SJCRH30 (cell line): ENCODE measurements at regions not wholly inside any gene's neighbourhood (a gene's known extent, or its start where the extent isn't known, plus 50 kb on each side); places are given as distances from the start of the nearest gene placed in this dataset.

ENCODE experiments used
- DNase-seq, 2 experiments: peaks; one replicate each; pipeline ENCODE4 v3.0.0-alpha.2; 2015 to 2020
- H3K27ac ChIP-seq: fragments of 250-450 bp; sonication (Bioruptor Pico); 2 replicates; pipeline ENCODE4 v1.5.1; 2020; ENCODE audit warnings: mild to moderate bottlenecking, moderate library complexity
- H3K27me3 ChIP-seq: fragments of 250-450 bp; sonication (Bioruptor Pico); 2 replicates; pipeline ENCODE4 v1.5.1; 2020; ENCODE audit warnings: mild to moderate bottlenecking, moderate library complexity
- H3K36me3 ChIP-seq: fragments of 250-450 bp; sonication (Bioruptor Pico); 2 replicates; pipeline ENCODE4 v1.5.1; 2020; ENCODE audit warnings: mild to moderate bottlenecking, moderate library complexity
- H3K4me1 ChIP-seq: fragments of 250-450 bp; sonication (Bioruptor Pico); 2 replicates; pipeline ENCODE4 v1.5.1; 2020; ENCODE audit warnings: mild to moderate bottlenecking, moderate library complexity
- H3K4me3 ChIP-seq: fragments of 250-450 bp; sonication (Bioruptor Pico); 2 replicates; pipeline ENCODE4 v1.5.1; 2020; ENCODE audit warnings: mild to moderate bottlenecking, moderate library complexity
- H3K9me3 ChIP-seq: fragments of 250-450 bp; sonication (Bioruptor Pico); replicated peaks from 2 replicates; pipeline ENCODE4 v1.5.1; 2020; ENCODE audit warnings: mild to moderate bottlenecking, moderate library complexity

- DNase-seq, result no peak
- Histone ChIP-seq H3K9me3 (no peaks in the 10 kb centered on the region; the same call in 1 of the 2 replicates), H3K27me3 (no peaks in the 10 kb centered on the region), H3K4me3 (no peak overlapping the region), H3K36me3 (no peaks in the 10 kb centered on the region), H3K27ac (no peak overlapping the region), H3K4me1 (peaks cover 6% of the 10 kb centered on the region; the same call in 1 of the 2 replicates)
Observed at GRCh38 chr5:96562614-96563013, 99.6 kb upstream of the CAST start.

GRCh38 chr5:96563816-96564215, 98.4 kb upstream of the CAST start:
- no peak overlapping the region for H3K27ac ChIP-seq

DNA sequence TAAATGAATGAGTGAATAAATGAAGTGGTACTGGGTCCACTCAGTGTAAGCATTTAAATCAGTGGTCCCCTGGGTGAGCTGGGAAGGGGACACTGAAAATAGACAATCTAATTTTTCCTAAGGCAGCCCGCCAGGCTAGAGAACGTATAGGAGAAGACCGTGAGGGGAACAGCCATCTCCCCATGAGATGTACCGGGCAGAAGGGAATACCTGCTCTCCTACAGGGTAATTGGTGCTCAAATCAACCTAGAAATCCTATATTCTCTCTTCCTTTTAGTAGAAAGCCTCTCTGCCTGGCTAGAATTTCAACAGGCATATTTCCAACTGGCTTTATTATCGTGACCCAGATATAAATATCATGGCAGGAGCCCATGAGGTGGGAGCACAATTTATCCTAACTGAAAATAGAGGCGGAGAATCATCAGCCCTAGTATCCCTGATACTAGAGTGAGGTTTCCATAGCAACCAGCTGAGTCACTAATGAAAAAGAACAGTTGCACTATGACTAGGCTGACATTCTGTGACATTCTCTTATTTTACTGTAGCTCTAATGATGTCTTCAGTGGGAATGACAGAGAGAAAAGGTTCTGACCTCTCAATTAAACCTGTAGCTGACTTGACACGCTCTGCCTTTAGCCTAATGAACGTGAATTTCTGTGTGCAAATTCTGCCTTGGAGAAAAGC, 96.5 kb upstream of the CAST start:
- peaks cover 6% of the 10 kb centered on the region; the same call in 1 of the 2 replicates for H3K4me1 ChIP-seq
- no peak overlapping the region for H3K4me3 ChIP-seq
- no peaks in the 10 kb centered on the region for H3K27me3 ChIP-seq
- H3K27ac ChIP-seq, result no peak overlapping the region
- DNase-seq, result peak; percentile 7 to 27
- H3K9me3 ChIP-seq, result no peaks in the 10 kb centered on the region; the same call in 1 of the 2 replicates
- no peaks in the 10 kb centered on the region for H3K36me3 ChIP-seq

More at GRCh38 chr5:96563816-96564215, 98.4 kb upstream of the CAST start:
- no peaks in the 10 kb centered on the region; the same call in 1 of the 2 replicates for H3K9me3 ChIP-seq
- no peaks in the 10 kb centered on the region for H3K27me3 ChIP-seq
- H3K4me3 ChIP-seq, result no peak overlapping the region
- H3K36me3 ChIP-seq, result no peaks in the 10 kb centered on the region
- peaks cover 6% of the 10 kb centered on the region; the same call in 1 of the 2 replicates for H3K4me1 ChIP-seq
- DNase-seq, result no peak

GRCh38 chr5:96566833-96567587, 95.2 kb upstream of the CAST start:
- Histone ChIP-seq H3K36me3 (no peaks in the 10 kb centered on the region), H3K4me3 (peak overlapping the region; percentile 17; the same call in 1 of the 2 replicates), H3K27me3 (no peaks in the 10 kb centered on the region), H3K27ac (no peak overlapping the region; the same call in 1 of the 2 replicates), H3K9me3 (no peaks in the 10 kb centered on the region), H3K4me1 (peaks cover 6% of the 10 kb centered on the region; the same call in 1 of the 2 replicates)
- peak; percentile 6 to 15 for DNase-seq

GRCh38 chr5:96569332-96569731, 92.8 kb upstream of the CAST start:
- Histone ChIP-seq H3K4me3 (no peak overlapping the region), H3K27ac (no peak overlapping the region), H3K9me3 (no peaks in the 10 kb centered on the region), H3K36me3 (no peaks in the 10 kb centered on the region), H3K27me3 (no peaks in the 10 kb centered on the region), H3K4me1 (peaks cover 6% of the 10 kb centered on the region; the same call in 1 of the 2 replicates)
- DNase-seq, result peak; percentile 11 to 15

DNA sequence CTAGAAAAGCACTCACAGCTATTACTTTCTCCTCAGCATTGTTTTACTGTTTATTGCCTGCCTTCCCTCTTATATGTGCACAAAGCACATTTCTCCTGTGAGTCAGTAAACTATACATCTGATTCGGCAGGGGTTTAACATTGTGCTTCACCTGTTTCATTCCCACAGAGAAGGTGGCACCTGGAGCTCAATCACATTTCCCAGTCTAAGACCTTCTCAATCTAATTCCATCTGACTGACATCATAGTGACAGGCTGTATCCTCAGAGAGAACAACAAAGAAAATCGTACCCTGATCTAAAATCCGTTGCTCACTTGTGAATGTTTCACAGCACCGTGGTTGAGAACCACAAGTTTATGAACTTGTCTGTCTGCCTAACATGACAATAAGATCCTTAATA, 92.4 kb upstream of the CAST start:
- Histone ChIP-seq H3K27ac (no peak overlapping the region), H3K4me1 (peaks cover 6% of the 10 kb centered on the region; the same call in 1 of the 2 replicates), H3K9me3 (no peaks in the 10 kb centered on the region), H3K27me3 (no peaks in the 10 kb centered on the region), H3K4me3 (no peak overlapping the region), H3K36me3 (no peaks in the 10 kb centered on the region)
- DNase-seq, result no peak

GRCh38 chr5:96572864-96573512, 89.2 kb upstream of the CAST start:
- Histone ChIP-seq H3K36me3 (no peaks in the 10 kb centered on the region), H3K4me3 (no peak overlapping the region), H3K27ac (no peak overlapping the region), H3K9me3 (no peaks in the 10 kb centered on the region), H3K27me3 (no peaks in the 10 kb centered on the region), H3K4me1 (no peaks in the 10 kb centered on the region)
- no peak for DNase-seq

DNA sequence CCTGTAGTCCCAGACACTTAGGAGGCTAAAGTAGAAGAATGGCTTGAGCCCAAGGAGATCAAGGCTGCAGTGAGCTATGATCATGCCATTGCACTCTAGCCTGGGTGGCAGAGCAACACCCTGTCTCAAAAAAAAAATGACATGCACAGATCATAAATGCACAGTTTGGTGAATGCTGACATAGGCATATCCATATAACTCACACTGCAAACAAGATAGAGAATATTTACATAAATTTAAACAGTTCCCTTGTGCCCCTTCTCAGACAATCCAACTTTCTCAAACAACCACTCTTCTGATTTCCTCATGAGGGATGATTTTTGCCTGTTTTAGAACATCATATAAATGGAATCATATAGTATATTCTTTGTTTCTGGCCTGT, 88.7 kb upstream of the CAST start:
- no peak overlapping the region for H3K27ac ChIP-seq
- no peak for DNase-seq

DNA sequence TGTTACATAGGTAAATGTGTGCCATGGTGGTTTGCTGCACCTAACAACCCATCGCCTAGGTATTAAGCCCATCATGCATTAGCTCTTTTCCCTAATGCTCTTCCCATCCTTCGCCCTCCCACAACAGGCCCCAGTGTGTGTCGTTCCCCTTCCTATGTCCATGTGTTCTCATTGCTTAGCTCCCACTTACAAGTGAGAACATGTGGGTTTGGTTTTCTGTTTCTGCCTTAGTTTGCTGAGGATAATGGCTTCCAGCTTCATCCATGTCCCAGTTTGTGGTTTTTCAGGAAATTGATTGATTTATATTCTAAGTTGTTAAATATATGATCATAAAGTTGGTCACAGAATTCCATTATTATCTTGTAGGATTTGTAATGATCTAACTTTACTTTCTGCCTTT, 85.3 kb upstream of the CAST start:
- H3K9me3 ChIP-seq, result no peaks in the 10 kb centered on the region
- H3K27ac ChIP-seq, result no peak overlapping the region
- DNase-seq, result no peak
- no peaks in the 10 kb centered on the region for H3K27me3 ChIP-seq
- no peaks in the 10 kb centered on the region for H3K4me1 ChIP-seq
- no peak overlapping the region for H3K4me3 ChIP-seq
- no peaks in the 10 kb centered on the region for H3K36me3 ChIP-seq

More for the DNA sequence above, 88.7 kb upstream of the CAST start:
- Histone ChIP-seq H3K4me3 (no peak overlapping the region), H3K9me3 (no peaks in the 10 kb centered on the region), H3K4me1 (no peaks in the 10 kb centered on the region), H3K27me3 (no peaks in the 10 kb centered on the region), H3K36me3 (no peaks in the 10 kb centered on the region)

DNA sequence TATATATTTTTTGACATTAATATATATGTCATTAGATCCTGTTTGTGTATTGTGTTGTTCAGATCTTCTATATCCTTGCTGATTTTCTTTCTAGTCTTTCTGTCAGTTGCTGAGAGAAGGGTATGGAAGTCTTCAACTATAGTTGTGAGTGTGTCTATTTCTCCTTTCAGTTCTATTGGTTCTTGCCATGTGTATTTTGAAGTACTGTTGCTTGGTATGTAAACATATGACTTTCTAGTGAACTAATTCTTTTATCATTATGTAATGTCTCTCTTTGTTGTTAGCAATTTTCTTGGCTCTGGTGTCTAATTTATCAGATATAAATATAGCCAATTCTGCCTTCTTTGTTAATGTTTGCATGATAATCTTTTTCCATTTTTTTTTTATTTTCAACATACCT, 84.3 kb upstream of the CAST start:
- DNase-seq, result no peak
- Histone ChIP-seq H3K4me3 (no peak overlapping the region), H3K27ac (no peak overlapping the region), H3K9me3 (no peaks in the 10 kb centered on the region), H3K4me1 (no peaks in the 10 kb centered on the region), H3K36me3 (no peaks in the 10 kb centered on the region), H3K27me3 (no peaks in the 10 kb centered on the region)

DNA sequence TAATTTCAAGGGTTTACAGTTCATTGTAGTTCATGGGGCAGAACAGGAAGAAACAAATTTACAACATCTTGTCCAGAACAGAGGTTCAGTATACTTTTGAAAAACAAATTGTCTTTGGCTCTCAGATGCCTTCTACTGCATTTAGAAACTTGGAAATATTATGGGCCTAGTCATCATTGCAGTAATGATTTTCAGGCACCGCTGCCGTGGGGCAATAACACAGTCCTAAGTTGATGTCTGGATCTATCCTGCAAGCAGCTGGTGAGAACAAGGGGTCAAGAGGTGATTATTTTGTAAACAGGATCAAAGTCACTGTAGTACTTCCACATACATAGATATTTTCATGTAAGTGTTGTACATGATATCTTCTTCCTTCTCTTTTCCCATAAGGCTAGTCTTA, 82.5 kb upstream of the CAST start:
- no peaks in the 10 kb centered on the region for H3K4me1 ChIP-seq
- no peaks in the 10 kb centered on the region for H3K36me3 ChIP-seq
- H3K9me3 ChIP-seq, result no peaks in the 10 kb centered on the region
- no peak overlapping the region for H3K4me3 ChIP-seq
- no peak overlapping the region for H3K27ac ChIP-seq
- no peak for DNase-seq
- no peaks in the 10 kb centered on the region for H3K27me3 ChIP-seq

DNA sequence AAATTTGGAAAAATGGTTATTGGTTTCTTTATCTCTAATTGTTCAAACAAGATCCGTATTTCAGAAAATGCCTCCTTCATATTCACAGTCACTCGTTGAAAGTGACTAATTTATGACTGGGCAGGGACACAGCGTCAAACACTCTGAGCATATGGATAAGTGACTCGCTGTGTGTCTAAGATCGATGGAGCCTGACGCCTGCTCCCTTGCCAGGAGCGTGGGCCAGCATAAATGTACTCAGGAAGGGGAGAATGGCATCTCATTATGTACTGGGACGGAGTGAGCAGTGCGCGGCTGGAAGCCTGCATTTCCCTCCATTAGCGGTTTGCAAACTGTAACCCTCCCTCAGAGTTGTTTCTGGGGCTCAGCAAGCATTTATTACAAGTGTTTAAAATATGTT, 79.8 kb upstream of the CAST start:
- Histone ChIP-seq H3K36me3 (no peaks in the 10 kb centered on the region), H3K9me3 (no peaks in the 10 kb centered on the region), H3K4me3 (no peak overlapping the region), H3K27ac (no peak overlapping the region), H3K27me3 (0 out of 2 replicates have a peak, but pooled peaks cover 5% of the 10 kb centered on the region), H3K4me1 (no peaks in the 10 kb centered on the region)
- no peak for DNase-seq

GRCh38 chr5:96584712-96585111, 77.5 kb upstream of the CAST start:
- H3K4me1 ChIP-seq, result no peaks in the 10 kb centered on the region
- no peaks in the 10 kb centered on the region for H3K36me3 ChIP-seq
- 0 out of 2 replicates have a peak, but pooled peaks cover 5% of the 10 kb centered on the region for H3K27me3 ChIP-seq
- no peak overlapping the region for H3K4me3 ChIP-seq
- no peak overlapping the region for H3K27ac ChIP-seq
- DNase-seq, result no peak
- no peaks in the 10 kb centered on the region for H3K9me3 ChIP-seq

DNA sequence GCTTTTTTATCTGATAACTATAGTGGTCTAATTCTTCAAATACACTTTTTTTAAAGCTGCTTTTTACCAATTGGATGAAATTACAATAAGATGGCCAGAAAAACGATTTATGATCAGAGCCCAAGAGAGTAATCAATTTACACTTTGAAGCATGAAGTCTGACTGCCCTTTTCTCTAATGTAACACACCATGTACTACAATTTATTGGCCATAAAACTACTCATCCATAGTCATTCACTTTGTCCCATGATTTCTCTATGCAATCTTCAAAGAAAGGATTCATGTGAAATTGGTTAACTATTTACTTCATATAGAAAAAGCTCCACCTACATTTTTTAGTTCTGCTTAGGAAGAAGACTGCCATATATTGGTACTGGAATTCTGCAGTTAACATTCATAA, 73.6 kb upstream of the CAST start:
- Histone ChIP-seq H3K27me3 (0 out of 2 replicates have a peak, but pooled peaks cover 5% of the 10 kb centered on the region), H3K4me1 (no peaks in the 10 kb centered on the region), H3K27ac (no peak overlapping the region), H3K4me3 (no peak overlapping the region), H3K9me3 (no peaks in the 10 kb centered on the region), H3K36me3 (no peaks in the 10 kb centered on the region)
- DNase-seq, result no peak

GRCh38 chr5:96590796-96591195, 71.4 kb upstream of the CAST start:
- Histone ChIP-seq H3K9me3 (no peaks in the 10 kb centered on the region), H3K27me3 (0 out of 2 replicates have a peak, but pooled peaks cover 14% of the 10 kb centered on the region), H3K4me3 (no peak overlapping the region), H3K4me1 (no peaks in the 10 kb centered on the region), H3K36me3 (no peaks in the 10 kb centered on the region), H3K27ac (no peak overlapping the region)
- DNase-seq, result no peak
